ENCODE measurements at regions not wholly inside any gene's neighbourhood (a gene's known extent, or its start where the extent isn't known, plus 50 kb on each side); places are given as distances from the start of the nearest gene placed in this dataset.

DNA sequence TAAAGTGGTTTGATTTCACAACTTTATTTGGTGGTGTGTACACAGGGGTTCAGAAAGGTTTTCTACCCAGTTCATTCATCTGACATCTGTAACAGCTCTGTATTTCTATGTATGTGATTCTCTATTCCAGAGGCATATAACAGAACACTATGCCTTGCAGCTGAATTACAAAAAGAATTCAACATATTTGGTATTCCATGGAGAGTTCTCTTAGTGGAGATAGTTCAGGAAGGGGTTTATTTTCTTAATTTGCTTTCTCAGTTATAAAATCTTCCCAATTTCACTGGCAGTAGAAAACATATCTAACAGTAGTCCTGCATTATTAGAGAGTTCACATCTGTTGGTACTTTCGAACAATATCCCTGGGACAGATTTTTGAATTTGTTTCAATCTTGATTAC is 207.9 kb upstream of the LYPLAL1 start:
- no peak for DNase-seq
- no peaks in the 10 kb centered on the region for H3K36me3 Mint-ChIP-seq (ENCODE audit: insufficient read depth, unreplicated experiment)
- no peaks in the 10 kb centered on the region for H3K4me1 ChIP-seq
- no peak overlapping the region for H3K27ac Mint-ChIP-seq (ENCODE audit: unreplicated experiment)
- H3K4me3 ChIP-seq (ENCODE audit: low read depth, low read length): no peak overlapping the region
- intact Hi-C loops (cut with micrococcal nuclease; ENCODE audit: unreplicated experiment): no loop called here
- no peaks in the 10 kb centered on the region for H3K4me1 Mint-ChIP-seq (ENCODE audit: low read depth, unreplicated experiment)
- no peaks in the 10 kb centered on the region for H3K27me3 ChIP-seq (replicated peaks; ENCODE audit: control insufficient read depth, insufficient read depth, low read length)
- POLR2A ChIA-PET: no interaction called here
- CTCF ChIA-PET: no interaction called here
- no peaks in the 10 kb centered on the region for H3K27me3 Mint-ChIP-seq (ENCODE audit: insufficient read depth, unreplicated experiment)
- H3K9me3 ChIP-seq: no peaks in the 10 kb centered on the region
- H3K4me3 Mint-ChIP-seq (ENCODE audit: unreplicated experiment): no peak overlapping the region
- H3K9me3 Mint-ChIP-seq (ENCODE audit: unreplicated experiment): no peaks in the 10 kb centered on the region
- TF ChIP-seq, protein P1, sequence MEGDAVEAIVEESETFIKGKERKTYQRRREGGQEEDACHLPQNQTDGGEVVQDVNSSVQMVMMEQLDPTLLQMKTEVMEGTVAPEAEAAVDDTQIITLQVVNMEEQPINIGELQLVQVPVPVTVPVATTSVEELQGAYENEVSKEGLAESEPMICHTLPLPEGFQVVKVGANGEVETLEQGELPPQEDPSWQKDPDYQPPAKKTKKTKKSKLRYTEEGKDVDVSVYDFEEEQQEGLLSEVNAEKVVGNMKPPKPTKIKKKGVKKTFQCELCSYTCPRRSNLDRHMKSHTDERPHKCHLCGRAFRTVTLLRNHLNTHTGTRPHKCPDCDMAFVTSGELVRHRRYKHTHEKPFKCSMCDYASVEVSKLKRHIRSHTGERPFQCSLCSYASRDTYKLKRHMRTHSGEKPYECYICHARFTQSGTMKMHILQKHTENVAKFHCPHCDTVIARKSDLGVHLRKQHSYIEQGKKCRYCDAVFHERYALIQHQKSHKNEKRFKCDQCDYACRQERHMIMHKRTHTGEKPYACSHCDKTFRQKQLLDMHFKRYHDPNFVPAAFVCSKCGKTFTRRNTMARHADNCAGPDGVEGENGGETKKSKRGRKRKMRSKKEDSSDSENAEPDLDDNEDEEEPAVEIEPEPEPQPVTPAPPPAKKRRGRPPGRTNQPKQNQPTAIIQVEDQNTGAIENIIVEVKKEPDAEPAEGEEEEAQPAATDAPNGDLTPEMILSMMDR (IDR thresholded peaks at IDR 0.05; ENCODE audit: insufficient read depth in 1 of 2, low read depth in 1 of 2, low read length in 1 of 2, severe bottlenecking in 1 of 2, unreplicated experiment in 1 of 2): no peak
- H3K36me3 ChIP-seq (ENCODE audit: control insufficient read depth, insufficient read depth, low read length): no peaks in the 10 kb centered on the region
- no TSS peak for BruUV-seq (replicated peaks)

- ChIA-PET CTCF (no interaction called here), POLR2A (no interaction called here)
- H3K4me1 ChIP-seq: no peaks in the 10 kb centered on the region
- Mint-ChIP-seq H3K4me3 (ENCODE audit: unreplicated experiment) (no peak overlapping the region), H3K27ac (ENCODE audit: unreplicated experiment) (no peak overlapping the region), H3K36me3 (ENCODE audit: insufficient read depth, unreplicated experiment) (no peaks in the 10 kb centered on the region), H3K27me3 (ENCODE audit: insufficient read depth, unreplicated experiment) (no peaks in the 10 kb centered on the region), H3K9me3 (ENCODE audit: unreplicated experiment) (peaks cover 7% of the 10 kb centered on the region), H3K4me1 (ENCODE audit: low read depth, unreplicated experiment) (no peaks in the 10 kb centered on the region)
- no peaks in the 10 kb centered on the region for H3K36me3 ChIP-seq (ENCODE audit: control insufficient read depth, insufficient read depth, low read length)
- no peaks in the 10 kb centered on the region for H3K27me3 ChIP-seq (replicated peaks; ENCODE audit: control insufficient read depth, insufficient read depth, low read length)
- DNase-seq: no peak
- intact Hi-C loops (cut with micrococcal nuclease; ENCODE audit: unreplicated experiment): no loop called here
- no peaks in the 10 kb centered on the region for H3K9me3 ChIP-seq
- BruUV-seq (replicated peaks): no TSS peak
- TF ChIP-seq, protein P1 (IDR thresholded peaks at IDR 0.05; ENCODE audit: insufficient read depth in 1 of 2, low read depth in 1 of 2, low read length in 1 of 2, severe bottlenecking in 1 of 2, unreplicated experiment in 1 of 2): no peak
- H3K4me3 ChIP-seq (ENCODE audit: low read depth, low read length): no peak overlapping the region
Observed at GRCh38 chr1:218967254-218967653, 206.4 kb upstream of the LYPLAL1 start.

DNA sequence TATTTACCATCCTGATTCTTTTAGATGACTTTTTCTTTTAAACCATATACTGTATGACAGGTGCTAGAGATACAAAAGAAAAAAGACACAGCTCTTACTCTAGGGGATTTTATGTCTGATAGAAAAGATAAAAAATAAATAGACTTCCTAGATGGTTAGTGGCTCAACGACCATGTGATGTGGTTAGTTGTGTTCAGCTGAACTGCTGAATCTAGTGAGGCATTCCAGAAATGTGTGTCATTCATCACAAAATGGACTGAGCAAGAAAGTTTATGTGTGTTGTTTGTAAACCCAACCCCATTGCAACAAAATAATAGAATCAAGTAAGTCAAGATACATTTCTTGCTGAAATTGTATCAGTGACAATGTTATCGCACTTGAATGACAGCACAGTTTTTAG is 205.8 kb upstream of the LYPLAL1 start:
- Histone ChIP-seq H3K4me3 (ENCODE audit: low read depth, low read length) (no peak overlapping the region), H3K36me3 (ENCODE audit: control insufficient read depth, insufficient read depth, low read length) (no peaks in the 10 kb centered on the region), H3K4me1 (no peaks in the 10 kb centered on the region), H3K27me3 (replicated peaks; ENCODE audit: control insufficient read depth, insufficient read depth, low read length) (no peaks in the 10 kb centered on the region), H3K9me3 (no peaks in the 10 kb centered on the region)
- Mint-ChIP-seq H3K4me3 (ENCODE audit: unreplicated experiment) (no peak overlapping the region), H3K9me3 (ENCODE audit: unreplicated experiment) (peaks cover 12% of the 10 kb centered on the region), H3K27me3 (ENCODE audit: insufficient read depth, unreplicated experiment) (no peaks in the 10 kb centered on the region), H3K36me3 (ENCODE audit: insufficient read depth, unreplicated experiment) (no peaks in the 10 kb centered on the region), H3K4me1 (ENCODE audit: low read depth, unreplicated experiment) (no peaks in the 10 kb centered on the region), H3K27ac (ENCODE audit: unreplicated experiment) (no peak overlapping the region)
- TF ChIP-seq, protein P1 (IDR thresholded peaks at IDR 0.05; ENCODE audit: insufficient read depth in 1 of 2, low read depth in 1 of 2, low read length in 1 of 2, severe bottlenecking in 1 of 2, unreplicated experiment in 1 of 2): no peak
- ChIA-PET POLR2A (no interaction called here), CTCF (no interaction called here)
- intact Hi-C loops (cut with micrococcal nuclease; ENCODE audit: unreplicated experiment): no loop called here
- no TSS peak for BruUV-seq (replicated peaks)
- no peak for DNase-seq
